Gastrocnemius medialis (tissue), 4 donors: ENCODE measurements at regions not wholly inside any gene's neighbourhood (a gene's known extent, or its start where the extent isn't known, plus 50 kb on each side); places are given as distances from the start of the nearest gene placed in this dataset.

Source experiments
- CTCF ChIP-seq, 5 experiments: fragments of 450-650 bp in 3 of 5; fragments of 200-600 bp in 2 of 5; sonication (generic) in 2 of 5; IDR thresholded peaks in 4 of 5; conservative IDR thresholded peaks in 1 of 5; 1 replicate in 4 of 5; 2 replicates in 1 of 5; pipeline ENCODE4 v1.5.1; 2016 to 2019; ENCODE audit warnings: antibody characterized with exemption in 5 of 5, mild to moderate bottlenecking in 3 of 5, moderate library complexity in 3 of 5
- POLR2A ChIP-seq, 2 donors: fragments of 450-650 bp; IDR thresholded peaks; one replicate each; pipeline ENCODE4 v1.6.1; 2017; ENCODE audit warnings: antibody characterized with exemption in 2 of 2, mild to moderate bottlenecking in 2 of 2, moderate library complexity in 2 of 2

- TF ChIP-seq POLR2A (IDR thresholded peaks at IDR 0.05) (no peak), CTCF (IDR thresholded peaks at IDR 0.05 in 4 of 5, conservative IDR thresholded peaks at IDR 0.05 in 1 of 5) (no peak)
Observed at GRCh38 chr2:116749994-116750393, 1064.5 kb upstream of the DDX18 start.
